ENCODE measurements at regions not wholly inside any gene's neighbourhood (a gene's known extent, or its start where the extent isn't known, plus 50 kb on each side); places are given as distances from the start of the nearest gene placed in this dataset.

GRCh38 chr11:101401245-101401644 is 182.6 kb downstream of the TRPC6 start:
- Histone ChIP-seq H3K4me2 (ENCODE audit: insufficient read depth, low read length) (no peak overlapping the region), H3K27me3 (ENCODE audit: insufficient read depth, low read length) (no peaks in the 10 kb centered on the region), H3K4me3 (ENCODE audit: insufficient read depth, low read length) (no peak overlapping the region), H3K79me2 (ENCODE audit: insufficient read depth, low read length) (no peaks in the 10 kb centered on the region), H3K4me1 (ENCODE audit: insufficient read depth, low read length) (no peaks in the 10 kb centered on the region), H2AFZ (ENCODE audit: low read length) (no peak overlapping the region), H3K27ac (ENCODE audit: low read depth, low read length) (no peak overlapping the region), H4K20me1 (ENCODE audit: insufficient read depth, low read length) (no peaks in the 10 kb centered on the region), H3K9me3 (ENCODE audit: low read depth, low read length) (no peaks in the 10 kb centered on the region), H3K36me3 (ENCODE audit: insufficient read depth, low read length) (no peaks in the 10 kb centered on the region)
- no peak for TF ChIP-seq CTCF (IDR thresholded peaks at IDR 0.05; ENCODE audit: extremely low read depth, low read depth, low read length)
- DNase-seq (ENCODE audit: insufficient read length, low spot score, missing footprints) = no peak

GRCh38 chr11:101397979-101398378 is 185.8 kb downstream of the TRPC6 start:
- Histone ChIP-seq H3K4me1 (ENCODE audit: insufficient read depth, low read length) (no peaks in the 10 kb centered on the region), H3K27ac (ENCODE audit: low read depth, low read length) (no peak overlapping the region), H3K79me2 (ENCODE audit: insufficient read depth, low read length) (no peaks in the 10 kb centered on the region), H3K4me3 (ENCODE audit: insufficient read depth, low read length) (no peak overlapping the region), H3K4me2 (ENCODE audit: insufficient read depth, low read length) (no peak overlapping the region), H4K20me1 (ENCODE audit: insufficient read depth, low read length) (no peaks in the 10 kb centered on the region), H2AFZ (ENCODE audit: low read length) (no peak overlapping the region), H3K36me3 (ENCODE audit: insufficient read depth, low read length) (no peaks in the 10 kb centered on the region), H3K9me3 (ENCODE audit: low read depth, low read length) (no peaks in the 10 kb centered on the region), H3K27me3 (ENCODE audit: insufficient read depth, low read length) (no peaks in the 10 kb centered on the region)
- no peak for DNase-seq (ENCODE audit: insufficient read length, low spot score, missing footprints)
- no peak for TF ChIP-seq CTCF (IDR thresholded peaks at IDR 0.05; ENCODE audit: extremely low read depth, low read depth, low read length)

GRCh38 chr11:101390539-101390938 is 193.3 kb downstream of the TRPC6 start:
- Histone ChIP-seq H4K20me1 (ENCODE audit: insufficient read depth, low read length) (no peaks in the 10 kb centered on the region), H3K4me2 (ENCODE audit: insufficient read depth, low read length) (no peak overlapping the region), H3K27ac (ENCODE audit: low read depth, low read length) (no peak overlapping the region), H3K27me3 (ENCODE audit: insufficient read depth, low read length) (no peaks in the 10 kb centered on the region), H2AFZ (ENCODE audit: low read length) (no peak overlapping the region), H3K4me3 (ENCODE audit: insufficient read depth, low read length) (no peak overlapping the region), H3K9me3 (ENCODE audit: low read depth, low read length) (no peaks in the 10 kb centered on the region), H3K4me1 (ENCODE audit: insufficient read depth, low read length) (no peaks in the 10 kb centered on the region), H3K79me2 (ENCODE audit: insufficient read depth, low read length) (no peaks in the 10 kb centered on the region), H3K36me3 (ENCODE audit: insufficient read depth, low read length) (no peaks in the 10 kb centered on the region)
- TF ChIP-seq CTCF (IDR thresholded peaks at IDR 0.05; ENCODE audit: extremely low read depth, low read depth, low read length) = peak; percentile 38
- DNase-seq (ENCODE audit: insufficient read length, low spot score, missing footprints) = no peak

GRCh38 chr11:101369835-101370234 is 214.0 kb downstream of the TRPC6 start:
- Histone ChIP-seq H3K4me1 (ENCODE audit: insufficient read depth, low read length) (no peaks in the 10 kb centered on the region), H3K9me3 (ENCODE audit: low read depth, low read length) (no peaks in the 10 kb centered on the region), H3K79me2 (ENCODE audit: insufficient read depth, low read length) (no peaks in the 10 kb centered on the region), H3K27me3 (ENCODE audit: insufficient read depth, low read length) (no peaks in the 10 kb centered on the region), H4K20me1 (ENCODE audit: insufficient read depth, low read length) (no peaks in the 10 kb centered on the region), H3K27ac (ENCODE audit: low read depth, low read length) (no peak overlapping the region), H2AFZ (ENCODE audit: low read length) (no peak overlapping the region), H3K4me2 (ENCODE audit: insufficient read depth, low read length) (no peak overlapping the region), H3K4me3 (ENCODE audit: insufficient read depth, low read length) (no peak overlapping the region), H3K36me3 (ENCODE audit: insufficient read depth, low read length) (no peaks in the 10 kb centered on the region)
- DNase-seq (ENCODE audit: insufficient read length, low spot score, missing footprints) = peak; percentile 1
- no peak for TF ChIP-seq CTCF (IDR thresholded peaks at IDR 0.05; ENCODE audit: extremely low read depth, low read depth, low read length)

Data from osteoblast (primary cell).